ENCODE measurements at regions not wholly inside any gene's neighbourhood (a gene's known extent, or its start where the extent isn't known, plus 50 kb on each side); places are given as distances from the start of the nearest gene placed in this dataset.

- no peak for TF ChIP-seq SIN3A (IDR thresholded peaks at IDR 0.05; ENCODE audit: borderline replicate concordance, insufficient read depth, low read length)
- TF ChIP-seq, protein P1, sequence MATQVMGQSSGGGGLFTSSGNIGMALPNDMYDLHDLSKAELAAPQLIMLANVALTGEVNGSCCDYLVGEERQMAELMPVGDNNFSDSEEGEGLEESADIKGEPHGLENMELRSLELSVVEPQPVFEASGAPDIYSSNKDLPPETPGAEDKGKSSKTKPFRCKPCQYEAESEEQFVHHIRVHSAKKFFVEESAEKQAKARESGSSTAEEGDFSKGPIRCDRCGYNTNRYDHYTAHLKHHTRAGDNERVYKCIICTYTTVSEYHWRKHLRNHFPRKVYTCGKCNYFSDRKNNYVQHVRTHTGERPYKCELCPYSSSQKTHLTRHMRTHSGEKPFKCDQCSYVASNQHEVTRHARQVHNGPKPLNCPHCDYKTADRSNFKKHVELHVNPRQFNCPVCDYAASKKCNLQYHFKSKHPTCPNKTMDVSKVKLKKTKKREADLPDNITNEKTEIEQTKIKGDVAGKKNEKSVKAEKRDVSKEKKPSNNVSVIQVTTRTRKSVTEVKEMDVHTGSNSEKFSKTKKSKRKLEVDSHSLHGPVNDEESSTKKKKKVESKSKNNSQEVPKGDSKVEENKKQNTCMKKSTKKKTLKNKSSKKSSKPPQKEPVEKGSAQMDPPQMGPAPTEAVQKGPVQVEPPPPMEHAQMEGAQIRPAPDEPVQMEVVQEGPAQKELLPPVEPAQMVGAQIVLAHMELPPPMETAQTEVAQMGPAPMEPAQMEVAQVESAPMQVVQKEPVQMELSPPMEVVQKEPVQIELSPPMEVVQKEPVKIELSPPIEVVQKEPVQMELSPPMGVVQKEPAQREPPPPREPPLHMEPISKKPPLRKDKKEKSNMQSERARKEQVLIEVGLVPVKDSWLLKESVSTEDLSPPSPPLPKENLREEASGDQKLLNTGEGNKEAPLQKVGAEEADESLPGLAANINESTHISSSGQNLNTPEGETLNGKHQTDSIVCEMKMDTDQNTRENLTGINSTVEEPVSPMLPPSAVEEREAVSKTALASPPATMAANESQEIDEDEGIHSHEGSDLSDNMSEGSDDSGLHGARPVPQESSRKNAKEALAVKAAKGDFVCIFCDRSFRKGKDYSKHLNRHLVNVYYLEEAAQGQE (IDR thresholded peaks at IDR 0.05; ENCODE audit: insufficient read depth in 1 of 2, low read depth in 2 of 2, low read length in 2 of 2): no peak
Measured at GRCh38 chr11:15308840-15309239, 194.1 kb downstream of the INSC start.
